ENCODE measurements at regions not wholly inside any gene's neighbourhood (a gene's known extent, or its start where the extent isn't known, plus 50 kb on each side); places are given as distances from the start of the nearest gene placed in this dataset.

DNA sequence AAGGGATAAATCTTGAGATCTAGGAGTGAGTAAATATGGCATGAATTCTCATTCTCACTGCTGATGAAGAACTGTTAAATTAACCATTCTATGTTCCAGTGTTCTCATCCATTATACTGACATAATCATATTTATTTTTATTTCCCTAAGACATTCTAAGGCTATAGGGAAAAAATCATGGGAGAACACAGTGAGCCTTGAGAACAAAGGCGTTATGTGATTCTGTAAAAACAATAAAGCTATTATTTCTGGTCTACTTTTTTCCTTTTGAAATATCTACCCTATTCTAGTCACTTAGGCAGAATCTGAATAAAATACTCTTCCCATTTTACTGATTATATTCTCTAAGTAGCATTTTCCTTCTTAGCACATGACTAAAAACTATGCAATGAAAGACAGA lies 155.7 kb upstream of the ADAMTS16 start:
- DNase-seq = no peak

DNA sequence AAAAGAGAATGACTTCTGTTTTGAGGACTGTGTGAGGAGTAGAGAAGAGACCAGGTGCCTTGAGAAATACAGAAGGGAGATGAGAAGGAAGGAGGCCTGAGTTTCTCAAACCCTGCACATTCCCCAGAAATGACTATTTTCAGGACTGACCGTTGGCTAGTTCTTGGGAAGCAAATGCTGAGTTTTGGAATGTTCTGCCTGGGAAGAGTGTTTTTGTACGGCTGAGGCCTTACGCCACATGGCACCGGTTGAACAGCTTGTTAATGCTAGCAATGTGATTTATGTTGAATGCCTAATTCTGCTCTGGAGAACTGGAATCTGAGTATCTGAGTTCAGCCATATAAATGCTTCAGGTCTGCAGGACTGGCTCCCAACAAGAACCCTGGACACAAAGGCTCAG lies 152.7 kb upstream of the ADAMTS16 start:
- DNase-seq = no peak

DNA sequence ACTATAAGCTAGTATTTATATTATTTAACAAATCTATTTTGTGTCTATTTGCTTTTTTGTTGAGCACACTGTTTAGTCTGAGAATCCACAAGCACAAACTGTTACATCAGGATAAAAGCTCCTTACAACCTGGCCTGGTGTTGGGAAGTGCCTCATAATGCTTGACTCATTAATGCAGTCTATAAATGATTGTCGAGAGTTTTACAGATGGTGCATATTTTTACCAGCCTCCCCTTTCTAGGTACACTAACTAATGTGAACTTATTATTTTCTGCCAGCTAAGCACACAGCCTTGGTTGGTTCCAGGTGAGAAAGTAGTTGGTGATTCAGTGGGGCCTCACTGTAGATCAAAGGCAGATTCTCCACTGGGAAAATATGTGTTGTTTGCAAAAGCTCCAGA lies 151.0 kb upstream of the ADAMTS16 start:
- DNase-seq = no peak

DNA sequence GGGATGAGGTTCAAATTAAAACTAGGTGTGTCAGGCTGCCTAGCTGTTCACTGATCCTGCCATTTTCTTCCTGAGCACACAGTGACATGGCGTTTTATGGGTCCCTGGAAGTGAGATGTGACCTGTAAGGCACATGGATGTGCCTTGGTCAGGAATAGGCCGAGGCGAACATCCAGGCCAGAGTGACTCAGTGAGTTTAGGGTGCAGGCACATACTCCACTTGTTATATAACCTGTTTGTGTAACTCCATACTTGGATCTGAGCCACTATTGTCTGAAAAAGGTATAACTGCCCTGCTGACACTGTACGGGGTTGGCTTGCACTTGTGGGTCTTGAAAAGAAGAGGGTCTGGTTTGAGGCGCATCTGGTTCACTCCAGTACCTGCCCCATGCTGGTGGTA lies 150.1 kb upstream of the ADAMTS16 start:
- DNase-seq = no peak

DNA sequence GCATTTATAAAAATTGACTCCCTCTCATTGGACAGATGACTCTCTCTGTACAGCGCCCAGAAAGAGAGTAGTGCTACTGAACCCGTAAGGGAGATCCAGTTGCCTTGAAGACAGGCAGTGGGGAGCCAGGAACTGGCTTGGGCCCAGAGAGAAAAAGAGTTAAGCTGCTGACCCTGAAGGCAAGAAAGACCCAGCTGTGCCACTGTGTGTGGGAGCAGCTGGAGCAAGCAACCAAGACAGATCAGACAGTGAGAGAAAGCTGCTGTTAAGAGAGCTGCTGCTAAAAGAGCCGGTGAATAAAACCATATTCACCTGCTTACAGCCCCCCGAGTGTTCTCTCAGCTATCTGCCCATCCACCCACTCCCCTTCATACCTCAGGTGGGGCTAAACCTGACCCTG lies 149.7 kb upstream of the ADAMTS16 start:
- DNase-seq = no peak

DNA sequence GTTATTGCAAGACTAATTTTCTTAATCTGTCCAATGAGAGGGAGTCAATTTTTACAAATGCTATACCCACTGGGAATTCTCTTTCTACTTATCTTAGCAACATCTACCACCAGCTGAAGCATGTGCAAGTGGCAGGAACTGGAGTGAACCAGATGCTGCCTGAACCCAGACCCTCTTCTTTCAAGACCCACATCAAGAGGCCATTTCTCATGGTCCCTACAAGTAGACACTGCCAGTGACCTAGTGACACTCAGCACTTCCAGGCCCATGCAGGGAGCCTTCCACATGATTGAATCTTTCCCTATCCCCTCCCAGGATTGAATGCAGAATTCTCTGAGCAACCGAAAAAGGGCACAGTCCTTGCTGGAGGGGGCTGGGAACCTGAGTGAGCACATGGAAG lies 148.2 kb upstream of the ADAMTS16 start:
- no peak for DNase-seq

DNA sequence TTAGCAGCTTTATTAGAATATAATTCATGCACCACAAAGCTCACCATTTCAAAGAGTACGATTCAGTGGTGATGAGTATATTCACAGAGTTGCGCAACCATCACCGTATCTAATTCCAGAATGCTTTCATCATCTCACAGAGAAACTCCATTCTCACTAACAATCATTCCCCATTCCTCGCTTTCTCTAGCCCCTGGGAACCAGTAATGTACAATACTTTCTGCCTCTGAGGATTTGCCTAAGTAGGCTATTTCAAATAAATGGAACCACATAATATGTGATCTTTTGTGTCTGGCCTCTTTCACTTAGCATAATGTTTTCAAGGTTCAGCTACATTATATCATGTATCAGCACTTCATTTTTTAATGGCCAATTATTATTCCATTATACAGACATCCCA lies 145.1 kb upstream of the ADAMTS16 start:
- DNase-seq = no peak

DNA sequence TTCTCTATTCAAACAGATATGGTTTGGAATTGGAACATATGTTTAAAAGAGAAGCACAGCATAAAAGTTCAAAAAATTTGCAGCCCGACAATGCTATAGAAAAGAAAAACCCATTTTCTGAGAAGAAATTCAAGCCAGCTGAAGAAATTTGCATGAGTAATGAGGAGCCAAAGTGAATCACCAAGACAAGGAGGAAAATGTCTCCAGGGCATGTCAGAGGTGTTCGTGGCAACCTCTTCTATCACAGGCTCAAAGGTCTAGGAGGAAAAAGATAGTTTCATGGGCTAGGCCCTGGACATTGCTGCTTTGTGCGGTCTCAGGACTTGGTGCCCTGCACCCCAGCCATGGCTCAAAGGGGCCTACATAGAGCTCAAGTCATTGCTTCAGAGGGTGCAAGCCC lies 134.8 kb upstream of the ADAMTS16 start:
- DNase-seq = no peak

DNA sequence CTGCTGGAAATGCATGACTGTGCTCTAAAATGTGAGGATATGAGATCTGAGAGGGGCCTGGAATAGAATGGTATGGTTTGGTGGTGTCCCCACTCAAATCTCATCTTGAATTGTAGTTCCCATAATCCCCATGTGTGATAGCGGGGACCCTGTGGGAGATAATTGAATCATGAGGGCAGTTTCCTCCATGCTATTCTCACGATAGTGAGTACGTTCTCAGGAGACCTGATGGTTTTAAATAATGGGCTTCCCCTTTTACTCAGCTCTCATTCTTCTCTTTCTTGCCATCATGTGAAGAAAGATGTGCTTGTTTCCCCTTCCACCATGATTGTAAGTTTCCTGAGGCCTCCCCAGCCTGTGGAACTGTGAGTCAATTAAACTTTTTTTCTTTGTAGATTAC lies 133.6 kb upstream of the ADAMTS16 start:
- DNase-seq = no peak

DNA sequence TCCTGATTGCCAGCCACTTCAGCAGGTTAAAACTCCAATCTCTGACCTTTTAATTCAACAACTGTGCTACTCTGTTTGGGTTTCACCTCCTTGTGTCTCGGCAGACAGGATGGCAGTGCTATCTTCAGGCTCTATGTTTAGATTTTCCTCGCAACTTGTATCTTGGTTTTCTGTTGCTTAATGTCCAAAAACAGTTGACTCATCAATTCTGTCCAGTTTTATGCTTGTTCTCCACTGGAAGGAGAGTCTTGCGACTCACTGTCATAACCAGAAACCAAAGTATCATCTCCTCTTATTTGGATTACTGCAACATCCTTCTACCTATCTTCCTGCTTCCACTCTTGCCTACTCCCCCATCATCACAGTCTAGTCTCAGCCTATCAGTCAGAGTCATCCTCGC lies 130.9 kb upstream of the ADAMTS16 start:
- DNase-seq = no peak

DNA sequence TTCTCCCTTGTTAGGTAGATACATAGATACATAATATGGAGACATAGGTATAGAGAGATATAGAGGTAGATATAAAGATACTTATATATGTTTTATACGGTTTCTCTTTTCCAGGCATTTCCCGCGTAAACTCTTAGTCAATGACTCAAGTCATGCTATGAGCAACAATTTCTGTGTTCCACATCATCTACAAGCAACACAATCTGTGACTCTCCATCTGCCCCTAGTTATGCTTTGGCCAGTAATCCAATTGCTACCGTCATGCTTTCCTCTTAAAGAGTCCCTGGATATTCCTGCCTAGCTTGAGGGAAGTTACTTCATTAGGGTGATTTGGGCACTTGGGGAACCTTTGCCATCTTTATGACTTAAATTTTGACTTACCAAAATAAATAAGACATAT lies 129.0 kb upstream of the ADAMTS16 start:
- DNase-seq = no peak

DNA sequence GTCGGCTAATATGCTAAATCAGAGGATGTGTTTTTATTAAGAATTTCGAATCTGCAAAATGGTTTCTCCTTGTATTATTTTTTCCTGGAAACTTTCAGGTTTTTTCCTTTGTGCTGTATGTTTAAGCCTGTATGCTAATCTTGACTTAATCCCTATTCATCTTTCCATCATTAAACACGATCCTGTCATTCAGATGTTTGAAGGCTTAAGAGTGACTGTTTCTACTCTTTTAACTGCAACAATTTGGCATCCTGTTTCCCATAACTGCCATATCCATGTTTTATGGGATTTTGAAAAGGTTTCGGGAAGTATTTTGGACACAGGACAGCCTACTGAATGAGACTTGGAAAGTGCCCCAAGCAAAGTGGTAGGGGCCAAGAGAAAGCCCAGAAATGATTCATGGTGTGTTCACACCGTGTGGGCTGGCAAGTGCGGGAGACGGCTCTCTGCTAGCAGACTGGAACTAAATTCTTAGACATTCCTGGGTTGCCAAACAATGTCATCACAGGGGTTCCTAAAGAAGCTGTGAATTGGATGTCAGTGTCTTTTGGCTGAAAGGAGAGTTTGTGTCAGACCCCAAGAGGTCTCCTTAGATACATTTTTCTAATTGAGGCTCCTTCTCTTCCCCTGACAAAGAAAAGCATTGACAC lies 125.4 kb upstream of the ADAMTS16 start:
- DNase-seq = no peak

DNA sequence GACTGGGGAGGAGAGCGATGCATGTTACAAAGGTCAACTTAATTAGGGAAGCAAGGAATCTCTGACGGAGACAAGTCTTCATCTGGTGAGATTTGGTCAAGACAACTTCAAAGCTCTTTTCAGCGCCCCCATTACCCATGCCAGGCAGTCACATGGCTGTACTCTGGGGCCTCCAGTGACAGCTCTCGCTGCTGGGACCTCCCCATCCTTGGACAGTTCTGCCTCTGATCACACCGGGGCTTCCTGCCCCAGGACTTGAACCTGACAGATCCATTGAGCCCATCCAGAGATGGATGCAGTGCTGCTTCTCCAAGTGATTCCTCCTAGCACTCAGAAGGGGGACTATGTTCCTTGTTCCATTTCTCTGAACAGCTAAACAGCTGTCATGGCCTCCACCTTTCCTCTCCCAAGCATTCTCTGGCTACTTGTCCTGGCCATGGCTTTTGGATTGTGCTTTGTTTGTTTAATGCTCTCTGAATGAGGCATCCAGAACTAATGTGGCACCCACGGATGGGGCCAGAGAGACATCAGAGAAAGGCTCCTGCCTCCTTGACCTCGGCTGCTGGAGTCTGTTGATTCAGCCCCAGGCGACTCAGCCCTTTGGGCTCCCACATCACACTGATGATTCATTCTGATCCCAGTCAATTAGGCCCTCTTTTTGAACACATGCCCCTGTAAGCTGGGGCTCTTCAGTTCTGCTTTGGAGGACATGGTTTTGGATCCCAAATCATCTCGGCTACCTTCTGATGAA lies 122.1 kb upstream of the ADAMTS16 start:
- DNase-seq = no peak

DNA sequence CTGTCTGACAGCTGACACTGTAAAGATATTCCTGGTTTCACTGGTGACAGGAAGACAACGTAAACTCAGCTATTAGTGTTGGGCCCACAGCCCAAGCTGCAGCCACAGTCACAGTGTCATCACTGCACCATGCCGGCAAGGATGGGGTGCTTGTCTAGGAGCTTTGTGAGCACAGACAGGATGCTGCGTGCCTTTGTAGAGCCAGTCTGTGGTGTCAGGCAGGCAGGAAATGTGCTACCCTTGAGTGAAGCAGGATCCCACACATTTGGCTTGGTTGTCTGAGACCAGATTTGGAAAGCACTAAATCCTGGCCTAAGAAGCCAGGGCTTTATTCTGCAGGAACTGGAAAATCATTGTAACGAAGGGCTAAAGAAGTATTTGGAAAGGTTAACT lies 121.6 kb upstream of the ADAMTS16 start:
- no peak for DNase-seq

DNA sequence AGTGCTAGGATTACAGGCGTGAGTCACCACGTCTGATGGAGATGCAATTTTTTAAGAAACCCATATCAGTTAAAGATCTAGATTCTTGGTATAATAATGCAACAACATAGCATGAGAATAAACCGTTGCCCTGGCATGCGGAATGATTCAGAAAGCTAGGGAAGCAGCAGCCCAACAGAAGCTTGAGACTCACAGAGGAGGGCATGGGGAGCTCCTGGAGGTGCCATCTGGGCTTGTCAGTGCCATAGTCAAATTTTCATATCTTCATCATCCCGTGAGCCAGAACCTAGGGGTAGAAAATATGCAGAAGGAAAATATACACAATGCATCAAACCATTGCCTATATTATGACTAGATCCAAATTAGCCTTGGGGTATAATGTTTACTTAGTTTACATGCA lies 118.7 kb upstream of the ADAMTS16 start:
- DNase-seq = no peak

DNA sequence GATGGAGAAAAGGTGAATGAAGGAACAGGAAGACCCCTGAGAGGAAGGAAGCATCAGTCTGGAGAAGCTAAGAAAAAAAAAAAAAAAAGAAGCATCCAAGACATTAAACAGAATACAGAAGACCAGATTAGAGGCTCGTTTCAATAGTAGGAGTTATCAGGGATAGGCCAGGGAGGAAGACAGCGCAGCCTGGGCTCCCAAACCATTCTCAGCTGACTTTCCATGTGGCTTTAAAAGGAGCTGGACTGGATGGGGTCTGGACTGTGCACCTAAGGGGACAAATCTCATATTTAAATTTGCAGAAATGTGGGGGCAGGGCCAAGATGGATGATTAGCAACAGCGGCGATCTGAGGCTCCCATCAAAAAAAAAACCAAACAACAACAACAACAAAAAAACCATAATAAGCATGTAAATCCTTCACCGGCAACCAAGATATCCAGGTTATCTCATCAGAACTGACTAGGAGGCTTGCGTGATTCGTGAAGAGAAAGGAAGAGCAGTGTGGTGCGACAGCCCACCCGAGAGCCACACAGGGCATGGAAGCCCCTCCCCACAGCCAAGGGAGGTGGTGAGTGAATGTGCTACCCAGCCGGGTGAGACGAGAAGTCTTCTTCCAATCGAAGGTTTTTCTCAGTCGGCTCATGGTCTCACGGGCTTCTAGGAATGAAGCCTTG lies 114.9 kb upstream of the ADAMTS16 start:
- DNase-seq = no peak

DNA sequence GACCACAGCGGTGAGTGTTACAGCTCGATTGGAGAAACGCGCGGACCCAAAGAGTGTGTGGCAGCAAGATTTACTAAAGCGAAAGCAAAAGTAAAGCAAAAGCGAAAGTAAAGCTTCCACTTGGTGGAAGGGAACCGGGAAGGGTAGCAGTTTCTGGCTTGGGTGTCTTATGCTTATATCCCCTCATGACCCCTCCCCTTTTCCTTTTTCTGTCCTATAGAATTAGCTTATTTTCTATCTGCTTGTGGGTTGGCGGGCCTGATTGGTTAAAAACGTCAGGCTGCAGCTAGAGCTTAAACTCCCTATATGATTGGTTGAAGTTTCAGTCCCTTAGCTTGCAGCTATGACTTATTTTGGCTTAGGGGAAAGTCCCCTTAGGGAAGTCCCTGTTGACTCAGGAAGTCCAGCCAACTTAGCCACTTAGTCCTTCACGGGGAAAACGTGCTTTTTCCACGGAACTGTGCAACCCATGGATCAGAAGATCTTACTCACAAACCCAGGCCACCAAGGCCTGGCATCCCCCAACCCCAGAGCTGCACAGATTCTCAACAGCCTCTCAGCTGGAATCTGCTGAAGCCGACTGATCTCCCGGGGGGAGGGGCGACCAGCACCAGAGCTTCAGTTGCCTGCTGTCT lies 114.2 kb upstream of the ADAMTS16 start:
- DNase-seq = no peak

DNA sequence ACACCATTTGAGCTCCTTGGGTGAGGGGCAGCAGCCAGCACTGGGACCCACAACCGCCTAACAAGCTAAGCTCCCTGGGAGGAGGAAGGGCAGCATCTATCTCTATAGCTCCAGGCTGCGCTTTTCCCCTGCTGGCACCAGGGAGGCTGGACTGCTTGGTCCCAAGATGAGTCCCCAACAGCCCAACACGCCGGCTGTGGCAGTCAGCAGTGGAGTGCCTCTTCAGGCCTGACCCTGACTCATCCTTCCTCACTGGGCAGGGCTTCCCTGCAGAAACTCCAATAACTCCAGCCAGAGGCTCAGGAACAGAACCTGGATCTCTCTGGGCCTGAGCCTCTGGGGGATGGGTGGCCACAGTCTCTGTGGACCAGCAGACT lies 113.7 kb upstream of the ADAMTS16 start:
- no peak for DNase-seq

DNA sequence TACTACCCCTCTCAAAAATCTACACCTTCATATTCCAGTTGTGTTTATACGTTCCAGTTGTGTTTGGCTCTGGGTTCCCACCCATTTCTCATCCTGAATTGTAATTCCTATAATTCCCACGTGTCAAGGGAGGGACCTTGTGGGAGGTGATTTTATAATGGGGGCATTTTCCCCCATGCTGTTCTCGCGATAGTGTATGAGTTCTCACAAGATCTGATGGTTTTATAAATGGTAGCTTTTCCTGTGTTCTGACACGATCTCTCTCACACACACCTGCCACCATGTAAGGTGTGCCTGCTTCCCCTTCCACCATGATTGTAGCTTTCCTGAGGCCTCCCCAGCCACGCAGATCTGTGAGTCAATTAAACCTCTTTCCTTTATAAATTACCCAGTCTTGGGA lies 108.5 kb upstream of the ADAMTS16 start:
- DNase-seq = no peak

DNA sequence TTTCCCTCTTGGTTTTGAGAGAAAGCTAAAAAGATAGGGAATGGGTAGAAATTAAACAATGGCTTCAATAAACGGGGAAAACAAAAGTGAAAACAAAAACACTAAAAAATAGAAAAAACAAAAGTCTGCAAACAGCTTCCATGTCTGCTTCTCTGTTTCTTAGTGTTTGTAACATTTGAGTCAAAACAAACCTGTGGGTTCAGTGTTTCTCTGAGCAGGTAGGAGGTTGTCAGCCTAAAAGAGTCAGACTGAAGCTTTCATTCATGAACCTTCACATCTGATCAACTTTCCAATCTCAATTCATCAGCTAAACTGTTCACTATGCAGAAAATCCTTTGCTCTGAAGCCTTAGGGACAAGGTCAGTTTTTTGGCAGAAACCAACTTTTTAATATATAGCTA lies 102.5 kb upstream of the ADAMTS16 start:
- DNase-seq = no peak

DNA sequence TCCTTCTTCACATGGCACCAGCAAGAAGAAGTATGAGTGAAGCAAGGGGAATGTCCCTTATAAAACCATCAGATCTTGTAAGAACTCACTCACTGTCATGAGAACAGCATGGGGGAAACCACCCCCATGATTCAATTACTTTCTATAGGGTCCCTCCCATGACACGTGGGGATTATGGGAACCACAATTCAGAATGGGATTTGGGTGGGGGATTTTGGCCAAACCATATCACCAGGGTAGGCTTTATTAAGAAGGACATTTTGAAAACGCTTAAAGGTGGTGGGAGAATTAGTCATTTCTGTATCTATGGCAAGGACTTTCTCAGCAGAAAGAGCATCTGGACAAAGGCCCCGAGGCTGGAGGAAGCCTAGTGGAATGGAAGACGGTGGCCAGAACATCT lies 100.2 kb upstream of the ADAMTS16 start:
- DNase-seq = no peak

DNA sequence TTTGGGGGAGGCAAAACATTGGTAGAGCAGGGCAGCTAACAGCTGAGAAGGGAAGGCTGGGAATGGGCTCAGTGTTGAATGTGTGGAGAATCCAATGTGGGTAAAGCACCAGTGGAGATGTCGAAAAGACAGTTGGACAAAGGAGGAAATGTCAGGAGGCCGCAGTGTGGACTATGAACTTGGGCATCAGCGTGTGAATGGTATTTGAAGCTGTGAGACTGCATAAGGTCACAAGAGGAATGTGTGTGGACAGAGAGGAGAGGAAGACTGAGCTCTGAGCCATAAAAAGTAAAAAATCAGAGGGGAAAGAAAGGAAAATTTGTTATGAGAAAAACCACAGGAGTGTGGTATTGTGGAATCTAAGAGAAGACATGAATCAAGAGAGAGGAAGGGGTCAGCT lies 99.4 kb upstream of the ADAMTS16 start:
- no peak for DNase-seq

DNA sequence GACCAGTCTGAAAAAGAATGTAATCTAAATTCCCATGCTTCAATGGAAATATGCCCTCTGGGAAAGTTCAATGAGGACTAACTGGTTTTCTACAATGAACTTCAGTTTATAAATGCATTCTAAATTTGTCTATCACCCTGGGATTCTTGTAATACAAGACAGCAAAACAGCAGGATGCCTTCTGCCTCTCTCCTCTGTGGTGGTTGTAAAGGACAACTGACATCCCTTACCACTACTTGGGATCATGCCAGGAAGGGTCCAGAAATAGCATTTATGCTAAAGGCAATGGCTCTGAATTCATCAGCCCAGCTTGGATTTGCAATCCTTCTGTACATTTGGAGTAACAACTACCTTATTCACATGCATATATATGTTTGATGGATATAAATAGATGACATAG lies 97.3 kb upstream of the ADAMTS16 start:
- no peak for DNase-seq

DNA sequence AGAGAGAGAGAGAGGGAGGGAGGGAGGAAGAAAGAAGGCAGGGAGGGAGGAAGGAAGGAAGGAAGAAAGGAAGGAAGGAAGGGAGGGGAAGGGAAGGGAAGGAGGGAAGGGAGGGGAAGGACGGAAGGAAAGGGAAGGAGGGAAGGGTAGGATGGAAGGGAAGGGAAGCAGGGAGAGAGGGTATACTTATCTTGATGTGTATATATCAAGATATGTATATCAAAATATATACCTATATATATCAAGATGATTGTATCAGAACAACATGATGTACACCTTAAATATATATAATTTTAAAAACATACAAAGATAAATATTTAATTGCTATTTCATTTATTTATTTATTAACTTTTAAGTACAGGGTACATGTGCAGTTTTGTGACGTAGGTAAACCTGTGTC lies 96.8 kb upstream of the ADAMTS16 start:
- DNase-seq = no peak

Measured in CD4-positive, alpha-beta T cell treated with Interleukin-17A for 1 hour (primary cell).